Upper lobe of right lung (tissue), 1 donor: ENCODE measurements at regions not wholly inside any gene's neighbourhood (a gene's known extent, or its start where the extent isn't known, plus 50 kb on each side); places are given as distances from the start of the nearest gene placed in this dataset.

ENCODE experiments used
- ATAC-seq: fragments of 200-7000 bp; cut with Tn5 transposase; one replicate; pipeline ENCODE4 v1.9.1; 2020; ENCODE audit warnings: mild to moderate bottlenecking, moderate library complexity
- DNase-seq: peaks from one replicate; pipeline ENCODE4 v3.0.0-alpha.2; 2020
- H3K27ac ChIP-seq: fragments of 200-600 bp; one replicate; pipeline ENCODE4 v1.8.0; 2022
- H3K27me3 ChIP-seq: fragments of 200-600 bp; one replicate; pipeline ENCODE4 v1.8.0; 2022; ENCODE audit warnings: mild to moderate bottlenecking
- H3K36me3 ChIP-seq: fragments of 200-600 bp; one replicate; pipeline ENCODE4 v1.8.0; 2022
- H3K4me1 ChIP-seq: fragments of 200-600 bp; one replicate; pipeline ENCODE4 v1.8.0; 2022
- H3K4me3 ChIP-seq: fragments of 200-600 bp; one replicate; pipeline ENCODE4 v1.8.0; 2022; ENCODE audit warnings: mild to moderate bottlenecking
- H3K9me3 ChIP-seq: fragments of 200-600 bp; one replicate; pipeline ENCODE4 v1.8.0; 2022
- intact Hi-C: fragments of 100-400 bp; cut with DNase I; formaldehyde crosslinking; loops from one replicate; pipeline ENCODE4 v1.11.0; 2022
- TF ChIP-seq, protein P1 (sequence below): fragments of 200-600 bp; IDR thresholded peaks from one replicate; pipeline ENCODE4 v1.8.0; 2022; ENCODE audit warnings: antibody characterized with exemption
- donor health status: DM: no; HTN: yes; CAD: no; lungs with severe emphysema.

DNA sequence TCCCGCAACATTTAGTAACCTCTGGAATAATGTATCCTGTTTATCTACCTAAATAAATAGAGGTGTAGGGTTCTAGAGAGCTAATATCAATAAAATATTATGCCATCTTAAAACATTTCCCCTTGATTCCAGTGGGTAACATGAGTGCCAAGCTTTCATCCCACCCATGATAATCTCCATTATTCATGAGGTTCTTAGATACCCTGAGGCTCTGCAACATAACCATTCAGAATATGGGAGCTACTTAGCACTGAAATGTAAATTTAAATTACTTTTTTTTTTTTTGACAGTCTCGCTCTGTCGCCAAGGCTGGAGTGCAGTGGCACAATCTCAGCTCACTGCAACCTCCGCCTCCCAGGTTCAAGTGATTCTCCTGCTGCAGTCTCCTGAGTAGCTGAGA is 832.7 kb downstream of the BRINP3 start:
- Histone ChIP-seq H3K4me1 (no peaks in the 10 kb centered on the region), H3K36me3 (no peaks in the 10 kb centered on the region), H3K9me3 (no peaks in the 10 kb centered on the region), H3K27me3 (no peaks in the 10 kb centered on the region), H3K4me3 (no peak overlapping the region), H3K27ac (no peak overlapping the region)
- TF ChIP-seq, protein P1, sequence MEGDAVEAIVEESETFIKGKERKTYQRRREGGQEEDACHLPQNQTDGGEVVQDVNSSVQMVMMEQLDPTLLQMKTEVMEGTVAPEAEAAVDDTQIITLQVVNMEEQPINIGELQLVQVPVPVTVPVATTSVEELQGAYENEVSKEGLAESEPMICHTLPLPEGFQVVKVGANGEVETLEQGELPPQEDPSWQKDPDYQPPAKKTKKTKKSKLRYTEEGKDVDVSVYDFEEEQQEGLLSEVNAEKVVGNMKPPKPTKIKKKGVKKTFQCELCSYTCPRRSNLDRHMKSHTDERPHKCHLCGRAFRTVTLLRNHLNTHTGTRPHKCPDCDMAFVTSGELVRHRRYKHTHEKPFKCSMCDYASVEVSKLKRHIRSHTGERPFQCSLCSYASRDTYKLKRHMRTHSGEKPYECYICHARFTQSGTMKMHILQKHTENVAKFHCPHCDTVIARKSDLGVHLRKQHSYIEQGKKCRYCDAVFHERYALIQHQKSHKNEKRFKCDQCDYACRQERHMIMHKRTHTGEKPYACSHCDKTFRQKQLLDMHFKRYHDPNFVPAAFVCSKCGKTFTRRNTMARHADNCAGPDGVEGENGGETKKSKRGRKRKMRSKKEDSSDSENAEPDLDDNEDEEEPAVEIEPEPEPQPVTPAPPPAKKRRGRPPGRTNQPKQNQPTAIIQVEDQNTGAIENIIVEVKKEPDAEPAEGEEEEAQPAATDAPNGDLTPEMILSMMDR, result no peak
- ATAC-seq (no peak), DNase-seq (no peak)
- intact Hi-C loops, result no loop called here

DNA sequence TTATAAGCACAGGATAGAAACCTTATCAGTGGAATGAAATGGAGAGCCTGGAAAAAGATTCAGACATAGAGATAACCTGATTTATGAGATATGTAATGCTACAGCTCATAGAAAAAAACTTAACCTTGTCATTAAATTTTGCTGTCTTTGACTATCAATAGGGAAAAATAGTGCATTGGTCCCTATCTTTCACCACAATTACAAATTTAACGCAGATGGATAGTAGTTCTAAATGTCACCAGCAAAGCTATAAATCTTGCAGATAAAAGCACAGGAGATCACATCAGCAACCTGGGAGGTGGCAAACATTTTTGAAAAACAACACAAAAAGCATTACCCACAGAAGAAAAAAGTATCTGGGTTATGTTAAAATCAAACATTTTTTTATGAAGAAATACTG is 831.6 kb downstream of the BRINP3 start:
- ATAC-seq (no peak), DNase-seq (no peak)
- intact Hi-C loops, result no loop called here
- Histone ChIP-seq H3K4me1 (no peaks in the 10 kb centered on the region), H3K27ac (no peak overlapping the region), H3K9me3 (no peaks in the 10 kb centered on the region), H3K36me3 (no peaks in the 10 kb centered on the region), H3K4me3 (no peak overlapping the region), H3K27me3 (no peaks in the 10 kb centered on the region)
- TF ChIP-seq, protein P1, result no peak

DNA sequence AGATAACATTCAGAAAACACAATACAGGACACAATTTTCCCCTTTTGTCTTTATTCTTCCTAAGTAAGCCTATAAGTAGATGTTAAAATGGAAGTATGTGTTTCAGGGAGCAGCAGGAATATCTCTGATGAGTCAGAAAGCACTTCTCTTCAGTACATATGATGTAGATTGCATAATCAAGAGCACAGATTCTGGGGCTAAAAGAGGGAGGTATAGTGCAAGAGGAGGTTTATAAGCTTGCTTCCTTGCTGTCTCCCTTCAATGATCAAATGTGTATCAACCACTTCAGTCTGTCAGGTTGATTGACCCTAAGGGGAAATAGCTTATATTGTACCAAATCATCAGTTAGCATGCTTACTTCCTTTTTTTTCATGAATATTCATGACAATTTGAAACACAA is 822.8 kb downstream of the BRINP3 start:
- H3K9me3 ChIP-seq, result no peaks in the 10 kb centered on the region
- no peaks in the 10 kb centered on the region for H3K36me3 ChIP-seq
- no peak overlapping the region for H3K27ac ChIP-seq
- no peak for DNase-seq
- no peak overlapping the region for H3K4me3 ChIP-seq
- TF ChIP-seq, protein P1, result no peak
- no peak for ATAC-seq
- intact Hi-C loops, result no loop called here
- no peaks in the 10 kb centered on the region for H3K4me1 ChIP-seq
- no peaks in the 10 kb centered on the region for H3K27me3 ChIP-seq

DNA sequence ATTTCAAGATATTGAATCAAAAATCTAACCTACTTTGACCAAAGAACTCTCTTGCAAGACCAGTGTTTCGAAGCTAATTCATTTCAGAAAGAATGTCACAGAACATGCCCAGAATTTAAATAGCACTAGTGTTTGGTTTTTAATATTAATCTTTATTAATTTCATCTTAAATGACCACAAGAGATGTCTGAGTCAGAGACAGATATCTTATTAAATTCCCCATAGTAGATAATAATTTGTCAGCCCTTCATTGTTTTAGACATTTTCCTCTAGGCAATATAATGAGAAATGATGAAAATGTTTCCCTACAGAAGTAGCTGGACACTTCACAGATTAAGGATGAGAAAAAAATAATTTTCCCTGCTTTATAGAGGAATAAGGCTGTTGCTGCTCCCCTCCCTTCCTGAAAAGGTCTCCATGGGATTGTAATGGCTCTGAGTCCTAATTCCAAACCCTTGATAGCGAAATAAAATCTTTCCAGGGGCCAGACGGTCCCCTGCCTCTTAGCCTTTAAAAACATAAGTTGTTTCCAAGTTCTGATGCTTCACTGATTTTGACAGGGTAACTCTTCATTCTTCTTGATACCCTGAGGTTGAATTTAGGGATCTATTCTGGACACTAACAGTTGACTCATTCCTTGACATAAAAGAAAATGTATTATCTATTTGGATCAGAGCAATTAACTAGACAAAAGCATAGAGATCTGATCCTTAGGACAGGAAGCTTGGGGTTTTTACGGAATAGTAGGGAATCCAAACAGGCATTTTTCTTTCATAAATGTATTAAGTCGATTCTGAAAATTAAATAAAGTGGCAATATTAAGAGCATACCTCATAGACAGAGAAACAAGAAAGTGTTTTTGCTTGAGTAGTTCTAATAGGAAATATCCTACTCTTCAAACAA is 820.8 kb downstream of the BRINP3 start:
- DNase-seq, result no peak
- no peaks in the 10 kb centered on the region for H3K27me3 ChIP-seq
- no peaks in the 10 kb centered on the region for H3K36me3 ChIP-seq
- no peak for ATAC-seq
- no peak overlapping the region for H3K4me3 ChIP-seq
- TF ChIP-seq, protein P1, result no peak
- H3K4me1 ChIP-seq, result no peaks in the 10 kb centered on the region
- H3K9me3 ChIP-seq, result no peaks in the 10 kb centered on the region
- no peak overlapping the region for H3K27ac ChIP-seq
- intact Hi-C loops, result no loop called here

DNA sequence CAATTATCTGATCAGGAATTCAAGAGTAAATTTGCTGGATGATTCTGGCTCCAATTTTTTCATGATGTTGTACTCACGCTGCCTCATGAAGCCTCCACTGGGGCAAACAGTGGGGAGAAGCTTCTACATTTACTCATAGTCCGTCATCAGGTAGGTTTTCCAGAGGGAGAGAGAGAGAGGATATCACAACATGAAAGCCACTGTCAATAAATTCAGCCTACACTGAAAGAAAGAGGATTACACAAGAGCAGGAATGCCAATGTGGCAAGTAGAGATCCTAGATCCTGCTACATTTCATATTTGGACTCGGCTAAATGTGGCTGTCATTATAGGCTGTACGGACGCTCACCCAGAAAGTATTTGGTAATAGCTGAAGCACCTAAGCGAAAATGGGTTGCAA is 819.9 kb downstream of the BRINP3 start:
- H3K9me3 ChIP-seq, result no peaks in the 10 kb centered on the region
- no peaks in the 10 kb centered on the region for H3K4me1 ChIP-seq
- ATAC-seq, result no peak
- TF ChIP-seq, protein P1, result no peak
- no peak overlapping the region for H3K27ac ChIP-seq
- intact Hi-C loops, result no loop called here
- no peak for DNase-seq
- no peaks in the 10 kb centered on the region for H3K27me3 ChIP-seq
- no peak overlapping the region for H3K4me3 ChIP-seq
- no peaks in the 10 kb centered on the region for H3K36me3 ChIP-seq
